Vagina (tissue), 2 donors: ENCODE measurements at regions not wholly inside any gene's neighbourhood (a gene's known extent, or its start where the extent isn't known, plus 50 kb on each side); places are given as distances from the start of the nearest gene placed in this dataset.

Experiments used
- POLR2AphosphoS5 ChIP-seq, 2 donors: sonication (generic); formaldehyde crosslinking; IDR thresholded peaks; one replicate each; pipeline ENCODE4 v1.9.0; 2017; ENCODE audit warnings: antibody characterized with exemption in 2 of 2, mild to moderate bottlenecking in 2 of 2, low read depth in 1 of 2; ENCODE audit not compliant: insufficient read depth in 1 of 2
- TF ChIP-seq, protein P1 (sequence below), 3 experiments: fragments of 450-650 bp in 2 of 3; fragments of 200-600 bp in 1 of 3; sonication (generic) in 1 of 3; IDR thresholded peaks; one replicate each; pipeline ENCODE4 v1.5.1; 2017 to 2019; ENCODE audit warnings: antibody characterized with exemption in 3 of 3, mild to moderate bottlenecking in 2 of 3, moderate library complexity in 2 of 3

DNA sequence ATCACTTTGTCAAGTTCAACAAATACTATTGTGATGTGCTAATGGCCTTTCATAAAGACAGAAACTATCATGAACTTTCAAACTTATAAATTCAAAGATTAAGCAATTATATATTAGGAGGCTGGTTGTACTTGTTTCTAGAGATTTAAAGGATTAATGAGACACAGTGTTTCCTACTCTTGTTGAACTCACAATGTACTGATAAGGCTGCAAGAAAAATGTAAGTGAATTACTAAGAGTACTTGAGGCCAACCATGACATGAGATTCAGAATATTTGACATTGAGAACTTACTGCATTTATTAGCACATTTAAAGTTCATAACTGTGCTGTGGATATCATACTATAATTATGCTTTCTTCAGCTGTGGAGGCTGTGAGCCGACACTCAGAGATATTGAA lies 1210.5 kb upstream of the SORCS1 start:
- TF ChIP-seq, protein P1, sequence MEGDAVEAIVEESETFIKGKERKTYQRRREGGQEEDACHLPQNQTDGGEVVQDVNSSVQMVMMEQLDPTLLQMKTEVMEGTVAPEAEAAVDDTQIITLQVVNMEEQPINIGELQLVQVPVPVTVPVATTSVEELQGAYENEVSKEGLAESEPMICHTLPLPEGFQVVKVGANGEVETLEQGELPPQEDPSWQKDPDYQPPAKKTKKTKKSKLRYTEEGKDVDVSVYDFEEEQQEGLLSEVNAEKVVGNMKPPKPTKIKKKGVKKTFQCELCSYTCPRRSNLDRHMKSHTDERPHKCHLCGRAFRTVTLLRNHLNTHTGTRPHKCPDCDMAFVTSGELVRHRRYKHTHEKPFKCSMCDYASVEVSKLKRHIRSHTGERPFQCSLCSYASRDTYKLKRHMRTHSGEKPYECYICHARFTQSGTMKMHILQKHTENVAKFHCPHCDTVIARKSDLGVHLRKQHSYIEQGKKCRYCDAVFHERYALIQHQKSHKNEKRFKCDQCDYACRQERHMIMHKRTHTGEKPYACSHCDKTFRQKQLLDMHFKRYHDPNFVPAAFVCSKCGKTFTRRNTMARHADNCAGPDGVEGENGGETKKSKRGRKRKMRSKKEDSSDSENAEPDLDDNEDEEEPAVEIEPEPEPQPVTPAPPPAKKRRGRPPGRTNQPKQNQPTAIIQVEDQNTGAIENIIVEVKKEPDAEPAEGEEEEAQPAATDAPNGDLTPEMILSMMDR (IDR thresholded peaks at IDR 0.05), result no peak
- TF ChIP-seq POLR2AphosphoS5 (IDR thresholded peaks at IDR 0.05; ENCODE audit: insufficient read depth in 1 of 2, low read depth in 1 of 2), result no peak
